ENCODE measurements at regions not wholly inside any gene's neighbourhood (a gene's known extent, or its start where the extent isn't known, plus 50 kb on each side); places are given as distances from the start of the nearest gene placed in this dataset.
"Not testable (repeated sequence)": the region's sequence is repeated elsewhere in the genome, so short reads cannot be mapped to it uniquely, and the experiment has no call there.

DNA sequence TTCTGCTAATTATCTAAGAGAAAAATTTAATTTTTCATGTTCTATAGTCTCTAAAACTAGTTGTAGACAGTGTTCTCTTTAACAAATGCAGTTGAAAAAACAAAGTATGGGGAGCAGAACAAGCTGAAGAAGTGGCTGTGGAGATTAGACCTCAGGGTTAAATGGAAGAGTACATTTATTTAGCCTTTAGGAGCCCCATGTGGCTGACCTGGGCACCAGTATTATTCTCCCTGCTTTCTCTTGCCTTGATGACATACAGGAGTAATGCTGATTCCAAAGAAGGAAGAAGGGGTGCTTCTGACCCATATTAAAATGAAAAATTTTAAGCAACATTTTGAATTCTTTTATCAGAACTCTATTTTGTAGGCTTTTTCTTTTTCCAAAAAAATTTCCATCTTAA, 312.3 kb upstream of the RIOK2 start:
- TF ChIP-seq, protein P1, sequence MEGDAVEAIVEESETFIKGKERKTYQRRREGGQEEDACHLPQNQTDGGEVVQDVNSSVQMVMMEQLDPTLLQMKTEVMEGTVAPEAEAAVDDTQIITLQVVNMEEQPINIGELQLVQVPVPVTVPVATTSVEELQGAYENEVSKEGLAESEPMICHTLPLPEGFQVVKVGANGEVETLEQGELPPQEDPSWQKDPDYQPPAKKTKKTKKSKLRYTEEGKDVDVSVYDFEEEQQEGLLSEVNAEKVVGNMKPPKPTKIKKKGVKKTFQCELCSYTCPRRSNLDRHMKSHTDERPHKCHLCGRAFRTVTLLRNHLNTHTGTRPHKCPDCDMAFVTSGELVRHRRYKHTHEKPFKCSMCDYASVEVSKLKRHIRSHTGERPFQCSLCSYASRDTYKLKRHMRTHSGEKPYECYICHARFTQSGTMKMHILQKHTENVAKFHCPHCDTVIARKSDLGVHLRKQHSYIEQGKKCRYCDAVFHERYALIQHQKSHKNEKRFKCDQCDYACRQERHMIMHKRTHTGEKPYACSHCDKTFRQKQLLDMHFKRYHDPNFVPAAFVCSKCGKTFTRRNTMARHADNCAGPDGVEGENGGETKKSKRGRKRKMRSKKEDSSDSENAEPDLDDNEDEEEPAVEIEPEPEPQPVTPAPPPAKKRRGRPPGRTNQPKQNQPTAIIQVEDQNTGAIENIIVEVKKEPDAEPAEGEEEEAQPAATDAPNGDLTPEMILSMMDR (IDR thresholded peaks at IDR 0.05; ENCODE audit: low read depth, low read length) = no peak
- no peak for DNase-seq (ENCODE audit: extremely low read depth, low read depth)

DNA sequence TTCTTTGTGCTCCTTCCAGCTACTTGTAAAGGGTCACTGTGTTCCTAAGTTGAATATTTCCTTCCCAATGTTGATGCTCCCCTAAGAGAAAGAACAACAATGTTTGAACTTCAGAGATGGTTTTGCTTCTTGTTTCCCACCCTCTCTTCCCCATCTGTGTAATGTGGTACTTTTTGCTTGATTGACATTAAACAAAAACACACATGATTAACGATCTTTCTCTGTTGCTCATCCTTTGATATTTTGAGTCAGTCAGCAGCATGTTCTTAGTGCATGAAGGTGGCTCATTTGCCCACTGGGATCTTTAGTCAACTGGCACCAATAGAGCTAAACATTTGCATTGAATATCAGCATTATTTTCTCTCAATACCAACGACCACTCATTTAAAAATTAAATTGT, 313.0 kb upstream of the RIOK2 start:
- TF ChIP-seq, protein P1 (IDR thresholded peaks at IDR 0.05; ENCODE audit: low read depth, low read length) = no peak
- no peak for DNase-seq (ENCODE audit: extremely low read depth, low read depth)

DNA sequence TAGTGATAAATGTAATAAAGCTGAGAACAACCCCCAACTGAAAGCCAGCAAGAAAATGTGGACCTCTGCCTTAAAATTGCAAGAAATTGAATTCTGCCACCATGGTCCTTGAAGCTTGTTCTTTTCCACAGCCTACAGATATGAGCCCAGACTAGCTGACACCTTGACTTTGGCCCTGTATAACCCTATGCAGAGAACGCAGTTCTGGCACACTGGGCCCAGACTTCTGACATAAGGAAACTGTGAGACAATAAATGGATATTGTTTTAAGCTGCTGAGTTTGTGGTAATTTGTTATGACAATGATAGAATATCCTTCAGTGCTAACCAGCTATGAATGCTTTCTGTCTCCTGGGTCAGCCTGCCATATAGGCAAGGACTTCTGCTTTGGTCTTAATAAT, 315.6 kb upstream of the RIOK2 start:
- no peak for DNase-seq (ENCODE audit: extremely low read depth, low read depth)
- TF ChIP-seq, protein P1 (IDR thresholded peaks at IDR 0.05; ENCODE audit: low read depth, low read length) = no peak

DNA sequence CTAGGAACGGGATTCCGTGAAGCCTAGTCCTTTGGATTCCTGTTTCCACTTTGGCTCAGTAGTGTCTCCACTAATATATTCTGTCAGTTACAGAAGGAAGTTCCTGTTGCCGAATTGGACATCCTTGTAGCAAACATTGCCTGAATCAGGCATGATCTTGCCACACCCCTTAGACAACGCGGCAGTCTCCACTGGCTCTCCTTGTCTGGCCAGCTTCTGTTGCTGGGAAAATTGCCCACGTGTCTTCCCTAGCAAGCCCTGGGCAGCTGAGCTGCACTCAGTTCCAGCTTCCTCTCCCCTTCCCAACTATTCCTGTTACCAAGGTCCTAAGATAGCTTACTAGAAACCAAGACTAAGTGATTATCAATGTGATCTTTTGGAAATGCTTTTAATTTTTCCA, 316.6 kb upstream of the RIOK2 start:
- TF ChIP-seq, protein P1 (IDR thresholded peaks at IDR 0.05; ENCODE audit: low read depth, low read length) = no peak
- no peak for DNase-seq (ENCODE audit: extremely low read depth, low read depth)

DNA sequence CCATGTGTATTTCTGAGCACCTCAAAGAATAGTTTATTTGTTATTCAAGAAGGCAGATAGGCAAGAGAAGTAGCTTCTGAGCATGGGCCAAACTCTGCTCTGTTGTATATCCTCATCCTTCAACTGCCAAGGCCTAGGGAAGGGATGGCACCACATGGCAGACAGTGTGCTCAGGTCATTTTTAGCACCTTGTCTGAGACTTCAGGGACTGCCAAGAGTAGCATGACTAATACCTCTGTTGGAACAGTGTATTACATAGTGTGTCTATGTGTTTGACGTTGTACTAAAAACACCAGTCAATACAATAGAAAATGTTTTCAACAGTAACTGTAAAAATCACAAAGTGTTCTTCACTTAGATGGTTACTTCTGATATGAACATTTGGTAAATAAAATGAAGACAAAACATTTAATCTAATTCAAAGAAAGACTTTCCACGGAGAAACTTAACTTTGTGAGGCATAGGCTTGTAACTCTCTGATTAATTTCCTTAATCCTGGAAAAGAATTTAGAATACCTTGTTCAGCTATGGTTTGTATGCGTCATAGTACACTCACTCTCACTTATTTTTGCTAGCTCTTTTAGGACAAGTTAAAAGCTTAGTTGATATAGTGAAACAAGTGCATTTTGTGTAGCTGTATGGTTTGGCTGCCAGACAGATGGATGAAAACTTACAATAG, 318.4 kb upstream of the RIOK2 start:
- TF ChIP-seq, protein P1 (IDR thresholded peaks at IDR 0.05; ENCODE audit: low read depth, low read length) = no peak
- DNase-seq (ENCODE audit: extremely low read depth, low read depth) = no peak

DNA sequence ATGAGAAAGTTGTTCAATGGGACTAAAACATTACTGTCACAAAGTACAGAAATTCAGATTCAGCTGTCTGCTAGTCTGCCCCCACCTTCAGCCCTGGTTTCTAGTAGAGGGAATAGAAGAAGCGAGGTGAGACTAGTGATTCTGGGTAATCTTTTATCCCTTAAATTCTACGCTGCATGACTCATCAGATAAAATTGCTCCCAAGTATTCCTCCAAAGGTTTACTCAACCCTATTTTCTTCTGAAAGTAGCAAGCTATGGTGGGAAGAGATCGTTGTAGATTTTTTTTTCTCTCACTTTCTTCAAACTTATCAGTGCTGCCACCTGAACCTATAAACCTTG, 318.9 kb upstream of the RIOK2 start:
- no peak for DNase-seq (ENCODE audit: extremely low read depth, low read depth)
- TF ChIP-seq, protein P1 (IDR thresholded peaks at IDR 0.05; ENCODE audit: low read depth, low read length) = no peak

DNA sequence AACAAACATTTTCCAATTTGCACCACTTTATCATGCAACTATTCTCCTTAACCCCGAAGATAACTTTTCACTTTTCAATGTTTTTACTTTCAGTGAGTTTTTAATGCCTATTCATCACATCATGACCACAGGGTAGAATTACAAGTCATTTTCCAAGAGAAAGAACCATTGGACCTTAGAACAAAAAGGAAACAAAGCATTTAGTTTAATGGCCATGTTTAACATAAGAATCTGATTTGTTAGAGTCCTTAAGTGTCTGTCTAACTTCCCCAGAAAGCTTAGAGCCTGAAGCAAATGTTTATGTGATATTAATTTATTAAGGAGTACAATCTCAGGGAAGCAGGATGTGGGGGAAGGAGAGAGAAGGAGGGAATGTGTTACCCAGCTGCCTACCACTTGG, 325.8 kb upstream of the RIOK2 start:
- TF ChIP-seq, protein P1 (IDR thresholded peaks at IDR 0.05; ENCODE audit: low read depth, low read length) = no peak
- no peak for DNase-seq (ENCODE audit: extremely low read depth, low read depth)

DNA sequence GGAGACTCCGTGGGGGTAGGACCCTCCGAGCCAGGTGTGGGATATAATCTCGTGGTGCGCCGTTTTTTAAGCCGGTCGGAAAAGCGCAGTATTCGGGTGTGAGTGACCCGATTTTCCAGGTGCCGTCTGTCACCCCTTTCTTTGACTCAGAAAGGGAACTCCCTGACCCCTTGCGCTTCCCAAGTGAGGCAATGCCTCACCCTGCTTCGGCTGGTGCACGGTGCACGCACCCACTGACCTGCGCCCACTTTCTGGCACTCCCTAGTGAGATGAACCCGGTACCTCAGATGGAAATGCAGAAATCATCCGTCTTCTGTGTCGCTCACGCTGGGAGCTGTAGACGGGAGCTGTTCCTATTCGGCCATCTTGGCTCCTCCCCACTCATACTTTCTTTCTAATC, 336.5 kb upstream of the RIOK2 start:
- not testable (repeated sequence) for DNase-seq (ENCODE audit: extremely low read depth, low read depth)

DNA sequence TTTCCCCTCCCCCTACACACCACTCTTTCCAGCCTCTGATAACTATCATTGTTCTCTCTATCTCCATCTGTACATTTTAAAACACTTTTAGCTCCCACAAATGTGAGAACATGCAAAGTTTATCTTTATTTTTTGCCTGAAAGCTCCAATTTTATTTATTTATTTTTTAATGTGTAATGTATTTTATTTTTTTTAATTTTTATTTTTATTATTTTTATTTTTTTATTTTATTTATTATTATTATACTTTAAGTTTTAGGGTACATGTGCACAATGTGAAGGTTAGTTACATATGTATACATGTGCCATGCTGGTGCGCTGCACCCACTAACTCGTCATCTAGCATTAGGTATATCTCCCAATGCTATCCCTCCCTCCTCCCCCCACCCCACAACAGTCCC, 340.3 kb upstream of the RIOK2 start:
- not testable (repeated sequence) for DNase-seq (ENCODE audit: extremely low read depth, low read depth)

All from AG09319 (cell line).